Adrenal gland (tissue), 9 donors: ENCODE measurements at regions not wholly inside any gene's neighbourhood (a gene's known extent, or its start where the extent isn't known, plus 50 kb on each side); places are given as distances from the start of the nearest gene placed in this dataset.

Source experiments
- DNase-seq, 7 donors: peaks; one replicate each; pipeline ENCODE4 v3.0.0-alpha.2; 2019 to 2020
- H3K27ac ChIP-seq, 5 donors: fragments of 200-600 bp; sonication (generic) in 4 of 5; 1 replicate in 3 of 5; 2 replicates in 2 of 5; pipeline versions ENCODE4 v1.5.1 to v1.8.0; 2016 to 2020; ENCODE audit warnings: mild to moderate bottlenecking in 1 of 5
- H3K27me3 ChIP-seq: fragments of 200-600 bp; 2 replicates; pipeline ENCODE4 v1.8.0; 2021
- H3K36me3 ChIP-seq, 2 donors: fragments of 200-600 bp; replicated peaks in 1 of 2; 1 replicate in 1 of 2; 2 replicates in 1 of 2; pipeline versions ENCODE4 v1.5.1 to v1.8.0; 2018 to 2022
- H3K4me1 ChIP-seq, 2 donors: fragments of 200-600 bp; replicated peaks in 1 of 2; 1 replicate in 1 of 2; 2 replicates in 1 of 2; pipeline versions ENCODE4 v1.5.1 to v1.8.0; 2018 to 2021
- H3K4me3 ChIP-seq, 4 donors: fragments of 200-600 bp; sonication (generic) in 3 of 4; one replicate each; pipeline ENCODE4 v1.5.1; 2016 to 2018
- H3K9me3 ChIP-seq, 3 donors: fragments of 200-600 bp; sonication (generic) in 1 of 3; replicated peaks in 1 of 3; 1 replicate in 2 of 3; 2 replicates in 1 of 3; pipeline versions ENCODE4 v1.5.1 to v1.8.0; 2016 to 2021
- POLR2A ChIP-seq, 2 donors: fragments of 450-650 bp; IDR thresholded peaks; one replicate each; pipeline ENCODE4 v1.6.1; 2017; ENCODE audit warnings: antibody characterized with exemption in 2 of 2, mild to moderate bottlenecking in 2 of 2, moderate library complexity in 1 of 2
- WGBS, 4 donors: extraction: QIAGEN DNeasy Blood & Tissue Kit in 2 of 4; methylation state at CpG; one replicate each; pipeline versions ENCODE4 v1.1.5 to v1.1.7; 2013 to 2017; 5-methylcytosine and 5-hydroxymethylcytosine counted together
- intact Hi-C, 2 donors: fragments of 100-400 bp; cut with DNase I; formaldehyde crosslinking; loops; one replicate each; pipeline versions ENCODE4 v1.14.1 to v1.15.0; 2022 to 2023
- TF ChIP-seq, protein P1 (sequence below), 6 experiments: fragments of 450-650 bp in 4 of 6; fragments of 200-600 bp in 2 of 6; sonication (generic) in 1 of 6; IDR thresholded peaks; 1 replicate in 5 of 6; 2 replicates in 1 of 6; pipeline versions ENCODE4 v1.5.1 to v1.8.0; 2016 to 2021; ENCODE audit warnings: antibody characterized with exemption in 6 of 6, mild to moderate bottlenecking in 2 of 6, moderate library complexity in 1 of 6
- donor health status: healthy with polysubstance abuse.
- donor health status: Bipolar disorder and iron deficiency.
- donor health status: DM: yes; HTN: yes; CAD: no.
- donor health status: DM: no; HTN: no; CAD: no.
- donor health status: DM: no; HTN: no; CAD: no.

- no peaks in the 10 kb centered on the region for H3K27me3 ChIP-seq
- 60 to 76% (median 61%) methylated on average over 3 of the region's 3 CpGs for WGBS, 4 donors
- intact Hi-C loops = no loop called here
- no peak for TF ChIP-seq POLR2A (IDR thresholded peaks at IDR 0.05)
- TF ChIP-seq, protein P1, sequence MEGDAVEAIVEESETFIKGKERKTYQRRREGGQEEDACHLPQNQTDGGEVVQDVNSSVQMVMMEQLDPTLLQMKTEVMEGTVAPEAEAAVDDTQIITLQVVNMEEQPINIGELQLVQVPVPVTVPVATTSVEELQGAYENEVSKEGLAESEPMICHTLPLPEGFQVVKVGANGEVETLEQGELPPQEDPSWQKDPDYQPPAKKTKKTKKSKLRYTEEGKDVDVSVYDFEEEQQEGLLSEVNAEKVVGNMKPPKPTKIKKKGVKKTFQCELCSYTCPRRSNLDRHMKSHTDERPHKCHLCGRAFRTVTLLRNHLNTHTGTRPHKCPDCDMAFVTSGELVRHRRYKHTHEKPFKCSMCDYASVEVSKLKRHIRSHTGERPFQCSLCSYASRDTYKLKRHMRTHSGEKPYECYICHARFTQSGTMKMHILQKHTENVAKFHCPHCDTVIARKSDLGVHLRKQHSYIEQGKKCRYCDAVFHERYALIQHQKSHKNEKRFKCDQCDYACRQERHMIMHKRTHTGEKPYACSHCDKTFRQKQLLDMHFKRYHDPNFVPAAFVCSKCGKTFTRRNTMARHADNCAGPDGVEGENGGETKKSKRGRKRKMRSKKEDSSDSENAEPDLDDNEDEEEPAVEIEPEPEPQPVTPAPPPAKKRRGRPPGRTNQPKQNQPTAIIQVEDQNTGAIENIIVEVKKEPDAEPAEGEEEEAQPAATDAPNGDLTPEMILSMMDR (IDR thresholded peaks at IDR 0.05) = no peak
- H3K4me3 ChIP-seq = no peak overlapping the region
- H3K4me1 ChIP-seq = peaks cover 0 to 5% of the 10 kb centered on the region in 2 donors
- H3K36me3 ChIP-seq = no peaks in the 10 kb centered on the region
- no peaks in the 10 kb centered on the region for H3K9me3 ChIP-seq
- H3K27ac ChIP-seq = no peak overlapping the region
- DNase-seq = no peak
These were observed 231.1 kb upstream of the PAPPA start for GRCh38 chr9:115922444-115922843.

- no peaks in the 10 kb centered on the region for H3K9me3 ChIP-seq
- no peak for DNase-seq
- H3K27ac ChIP-seq = peak overlapping the region in 2 of 5 donors; percentile 38 to 80
- intact Hi-C loops = no loop called here
- no peak overlapping the region for H3K4me3 ChIP-seq
- H3K27me3 ChIP-seq = no peaks in the 10 kb centered on the region
- H3K4me1 ChIP-seq = peaks cover 0 to 5% of the 10 kb centered on the region in 2 donors
- TF ChIP-seq, protein P1 (IDR thresholded peaks at IDR 0.05) = no peak
- TF ChIP-seq POLR2A (IDR thresholded peaks at IDR 0.05) = no peak
- 69 to 95% (median 85%) methylated on average over 1 of the region's 1 CpG for WGBS, 4 donors
- no peaks in the 10 kb centered on the region for H3K36me3 ChIP-seq
These were observed 230.2 kb upstream of the PAPPA start for GRCh38 chr9:115923410-115923809.

- Histone ChIP-seq H3K27ac (peak overlapping the region in 1 of 5 donors; percentile 80), H3K4me1 (peaks cover 0 to 5% of the 10 kb centered on the region in 2 donors), H3K36me3 (no peaks in the 10 kb centered on the region), H3K9me3 (no peaks in the 10 kb centered on the region), H3K4me3 (no peak overlapping the region), H3K27me3 (no peaks in the 10 kb centered on the region)
- peak in 6 of 7 donors; percentile 19 to 61 (median 26) for DNase-seq
- intact Hi-C loops = no loop called here
- 49 to 52% (median 51%) methylated on average over 5 of the region's 5 CpGs for WGBS, 4 donors
- TF ChIP-seq POLR2A (IDR thresholded peaks at IDR 0.05) = no peak
These were observed 229.5 kb upstream of the PAPPA start for GRCh38 chr9:115923903-115924668.

DNA sequence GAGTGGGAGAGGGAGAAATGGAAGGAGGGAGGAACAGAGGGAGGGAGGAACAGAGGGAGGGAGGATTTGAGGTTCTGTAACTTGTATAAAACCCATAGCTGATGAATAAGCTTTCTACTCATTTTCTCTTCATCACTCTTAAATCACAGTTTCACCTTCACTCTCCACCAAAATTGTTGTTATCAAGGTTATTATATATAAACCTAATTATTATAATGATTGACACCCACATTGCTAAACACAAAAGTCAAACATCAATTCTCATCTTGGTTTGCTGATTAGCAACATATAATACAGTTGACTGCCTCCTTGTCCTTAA, 229.0 kb upstream of the PAPPA start:
- no peak overlapping the region for H3K4me3 ChIP-seq
- no peaks in the 10 kb centered on the region for H3K27me3 ChIP-seq
- TF ChIP-seq, protein P1 (IDR thresholded peaks at IDR 0.05) = no peak
- no peak for TF ChIP-seq POLR2A (IDR thresholded peaks at IDR 0.05)
- H3K4me1 ChIP-seq = peaks cover 0 to 5% of the 10 kb centered on the region in 2 donors
- no peaks in the 10 kb centered on the region for H3K36me3 ChIP-seq
- DNase-seq = no peak
- H3K9me3 ChIP-seq = no peaks in the 10 kb centered on the region
- intact Hi-C loops = no loop called here
- peak overlapping the region in 1 of 5 donors; percentile 55 for H3K27ac ChIP-seq

- no peak for DNase-seq
- 36 to 73% (median 63%) methylated on average over 2 of the region's 2 CpGs for WGBS, 4 donors
- no peaks in the 10 kb centered on the region for H3K36me3 ChIP-seq
- H3K4me3 ChIP-seq = no peak overlapping the region
- TF ChIP-seq POLR2A (IDR thresholded peaks at IDR 0.05) = no peak
- TF ChIP-seq, protein P1 (IDR thresholded peaks at IDR 0.05) = no peak
- H3K4me1 ChIP-seq = peaks cover 0 to 5% of the 10 kb centered on the region in 2 donors
- H3K27me3 ChIP-seq = no peaks in the 10 kb centered on the region
- intact Hi-C loops = no loop called here
- H3K9me3 ChIP-seq = no peaks in the 10 kb centered on the region
- no peak overlapping the region for H3K27ac ChIP-seq
These were observed 228.2 kb upstream of the PAPPA start for GRCh38 chr9:115925424-115925823.
